ENCODE measurements at regions not wholly inside any gene's neighbourhood (a gene's known extent, or its start where the extent isn't known, plus 50 kb on each side); places are given as distances from the start of the nearest gene placed in this dataset.

GRCh38 chr13:83710133-83710515 is 172.2 kb downstream of the SLITRK1 start:
- Histone ChIP-seq H3K4me1 (ENCODE audit: control insufficient read depth, insufficient read depth, low read length) (no peaks in the 10 kb centered on the region), H3K36me3 (ENCODE audit: control insufficient read depth in 2 of 2, insufficient read depth in 1 of 2, low read length in 2 of 2) (no peaks in the 10 kb centered on the region), H3K4me3 (ENCODE audit: low read depth, low read length) (no peak overlapping the region), H3K27ac (ENCODE audit: extremely low read depth, low read depth, low read length) (no peak overlapping the region), H3K9me3 (ENCODE audit: control insufficient read depth, insufficient read depth, low read depth, low read length) (no peaks in the 10 kb centered on the region)
- ChIA-PET POLR2A (no interaction called here), CTCF (no interaction called here)
- no peak for TF ChIP-seq ZNF2 (tag by site-specific recombination; IDR thresholded peaks at IDR 0.05)

- H3K4me1 ChIP-seq (ENCODE audit: control insufficient read depth, insufficient read depth, low read length) = no peaks in the 10 kb centered on the region
- ChIA-PET POLR2A (no interaction called here), CTCF (no interaction called here)
- TF ChIP-seq ZNF112 (tag by site-specific recombination; IDR thresholded peaks at IDR 0.05) (no peak), PBX3 (CRISPR knock-in tag; IDR thresholded peaks at IDR 0.05) (no peak), ZNF175 (tag by site-specific recombination; IDR thresholded peaks at IDR 0.05) (no peak), ZNF48 (tag by site-specific recombination; IDR thresholded peaks at IDR 0.05) (no peak), ZNF184 (tag by site-specific recombination; IDR thresholded peaks at IDR 0.05) (no peak), ZNF221 (tag by site-specific recombination; IDR thresholded peaks at IDR 0.05; ENCODE audit: borderline replicate concordance) (no peak), ZNF513 (tag by site-specific recombination; IDR thresholded peaks at IDR 0.05) (no peak), ZNF394 (tag by site-specific recombination; IDR thresholded peaks at IDR 0.05; ENCODE audit: borderline replicate concordance) (no peak), ZNF654 (tag by site-specific recombination; IDR thresholded peaks at IDR 0.05; ENCODE audit: low read depth) (no peak), ZNF16 (tag by site-specific recombination; IDR thresholded peaks at IDR 0.05; ENCODE audit: low read depth) (no peak)
- no peak overlapping the region for H3K27ac ChIP-seq (ENCODE audit: extremely low read depth, low read depth, low read length)
- no peaks in the 10 kb centered on the region for H3K36me3 ChIP-seq (ENCODE audit: control insufficient read depth in 2 of 2, insufficient read depth in 1 of 2, low read length in 2 of 2)
- H3K4me3 ChIP-seq (ENCODE audit: low read depth, low read length) = no peak overlapping the region
- no peaks in the 10 kb centered on the region for H3K9me3 ChIP-seq (ENCODE audit: control insufficient read depth, insufficient read depth, low read depth, low read length)
Observed at GRCh38 chr13:83709426-83710132, 172.7 kb downstream of the SLITRK1 start.

GRCh38 chr13:83702021-83702420 is 180.3 kb downstream of the SLITRK1 start:
- Histone ChIP-seq H3K4me3 (ENCODE audit: low read depth, low read length) (no peak overlapping the region), H3K27ac (ENCODE audit: extremely low read depth, low read depth, low read length) (no peak overlapping the region), H3K9me3 (ENCODE audit: control insufficient read depth, insufficient read depth, low read depth, low read length) (no peaks in the 10 kb centered on the region), H3K4me1 (ENCODE audit: control insufficient read depth, insufficient read depth, low read length) (no peaks in the 10 kb centered on the region), H3K36me3 (ENCODE audit: control insufficient read depth in 2 of 2, insufficient read depth in 1 of 2, low read length in 2 of 2) (no peaks in the 10 kb centered on the region)
- CTCF ChIA-PET = no interaction called here
- POLR2A ChIA-PET = no interaction called here
- TF ChIP-seq HOXA7 (CRISPR knock-in tag; IDR thresholded peaks at IDR 0.05; ENCODE audit: borderline replicate concordance) = no peak
- no peak for TF ChIP-seq BCL11B (tag by site-specific recombination; IDR thresholded peaks at IDR 0.05; ENCODE audit: low read depth)

GRCh38 chr13:83692800-83693199 is 189.5 kb downstream of the SLITRK1 start:
- ChIA-PET POLR2A (no interaction called here), CTCF (no interaction called here)
- no peak overlapping the region for H3K4me3 ChIP-seq (ENCODE audit: low read depth, low read length)
- H3K27ac ChIP-seq (ENCODE audit: extremely low read depth, low read depth, low read length) = no peak overlapping the region
- H3K36me3 ChIP-seq (ENCODE audit: control insufficient read depth in 2 of 2, insufficient read depth in 1 of 2, low read length in 2 of 2) = no peaks in the 10 kb centered on the region
- H3K9me3 ChIP-seq (ENCODE audit: control insufficient read depth, insufficient read depth, low read depth, low read length) = no peaks in the 10 kb centered on the region
- H3K4me1 ChIP-seq (ENCODE audit: control insufficient read depth, insufficient read depth, low read length) = no peaks in the 10 kb centered on the region
- TF ChIP-seq ZNF112 (tag by site-specific recombination; IDR thresholded peaks at IDR 0.05) (no peak), REST (tag by site-specific recombination; IDR thresholded peaks at IDR 0.05) (no peak), ELK4 (IDR thresholded peaks at IDR 0.05; ENCODE audit: borderline replicate concordance, low read depth, low read length) (no peak), ZNF510 (tag by site-specific recombination; IDR thresholded peaks at IDR 0.05; ENCODE audit: insufficient replicate concordance) (no peak), ZNF280D (tag by site-specific recombination; IDR thresholded peaks at IDR 0.05) (no peak)
